HL-60 (cell line): ENCODE measurements at regions not wholly inside any gene's neighbourhood (a gene's known extent, or its start where the extent isn't known, plus 50 kb on each side); places are given as distances from the start of the nearest gene placed in this dataset.

Source experiments
- DNase-seq, 2 experiments: peaks; one replicate each; pipeline ENCODE4 v3.0.0-alpha.2; 2010 to 2020; ENCODE audit warnings: low read depth in 1 of 2, low spot score in 1 of 2
- H3K27ac ChIP-seq: fragments of 250-450 bp; sonication (Bioruptor Pico); replicated peaks from 2 replicates; pipeline ENCODE4 v1.5.1; 2020; ENCODE audit warnings: mild to moderate bottlenecking, moderate library complexity
- H3K27me3 ChIP-seq: fragments of 250-450 bp; sonication (Bioruptor Pico); 2 replicates; pipeline ENCODE4 v1.5.1; 2021; ENCODE audit warnings: mild to moderate bottlenecking, moderate library complexity; ENCODE audit not compliant: insufficient read depth, poor library complexity, severe bottlenecking
- H3K4me3 ChIP-seq: replicated peaks from 2 replicates; pipeline ENCODE4 v1.5.1; 2011; ENCODE audit warnings: mild to moderate bottlenecking, control low read depth, low read length; ENCODE audit not compliant: insufficient read depth
- CTCF ChIP-seq: IDR thresholded peaks from one replicate; pipeline ENCODE4 v1.5.1; 2011; ENCODE audit warnings: low read length, control low read depth, inconsistent platforms; ENCODE audit not compliant: insufficient read depth
- GABPA ChIP-seq: IDR thresholded peaks from 2 replicates; pipeline ENCODE4 v1.6.1; 2012; ENCODE audit warnings: low read depth
- POLR2AphosphoS5 ChIP-seq: IDR thresholded peaks from 2 replicates; pipeline ENCODE4 v1.6.1; 2012; ENCODE audit warnings: low read depth
- SPI1 ChIP-seq: IDR thresholded peaks from 2 replicates; pipeline ENCODE4 v1.6.1; 2012; ENCODE audit warnings: low read depth, mild to moderate bottlenecking, borderline replicate concordance
- TF ChIP-seq, protein P1 (sequence below): IDR thresholded peaks from 2 replicates; pipeline ENCODE4 v1.6.1; 2012; ENCODE audit warnings: low read depth; ENCODE audit not compliant: insufficient replicate concordance

- no peaks in the 10 kb centered on the region for H3K27me3 ChIP-seq
- TF ChIP-seq GABPA, result no peak
- no peak for TF ChIP-seq CTCF
- TF ChIP-seq, protein P1, sequence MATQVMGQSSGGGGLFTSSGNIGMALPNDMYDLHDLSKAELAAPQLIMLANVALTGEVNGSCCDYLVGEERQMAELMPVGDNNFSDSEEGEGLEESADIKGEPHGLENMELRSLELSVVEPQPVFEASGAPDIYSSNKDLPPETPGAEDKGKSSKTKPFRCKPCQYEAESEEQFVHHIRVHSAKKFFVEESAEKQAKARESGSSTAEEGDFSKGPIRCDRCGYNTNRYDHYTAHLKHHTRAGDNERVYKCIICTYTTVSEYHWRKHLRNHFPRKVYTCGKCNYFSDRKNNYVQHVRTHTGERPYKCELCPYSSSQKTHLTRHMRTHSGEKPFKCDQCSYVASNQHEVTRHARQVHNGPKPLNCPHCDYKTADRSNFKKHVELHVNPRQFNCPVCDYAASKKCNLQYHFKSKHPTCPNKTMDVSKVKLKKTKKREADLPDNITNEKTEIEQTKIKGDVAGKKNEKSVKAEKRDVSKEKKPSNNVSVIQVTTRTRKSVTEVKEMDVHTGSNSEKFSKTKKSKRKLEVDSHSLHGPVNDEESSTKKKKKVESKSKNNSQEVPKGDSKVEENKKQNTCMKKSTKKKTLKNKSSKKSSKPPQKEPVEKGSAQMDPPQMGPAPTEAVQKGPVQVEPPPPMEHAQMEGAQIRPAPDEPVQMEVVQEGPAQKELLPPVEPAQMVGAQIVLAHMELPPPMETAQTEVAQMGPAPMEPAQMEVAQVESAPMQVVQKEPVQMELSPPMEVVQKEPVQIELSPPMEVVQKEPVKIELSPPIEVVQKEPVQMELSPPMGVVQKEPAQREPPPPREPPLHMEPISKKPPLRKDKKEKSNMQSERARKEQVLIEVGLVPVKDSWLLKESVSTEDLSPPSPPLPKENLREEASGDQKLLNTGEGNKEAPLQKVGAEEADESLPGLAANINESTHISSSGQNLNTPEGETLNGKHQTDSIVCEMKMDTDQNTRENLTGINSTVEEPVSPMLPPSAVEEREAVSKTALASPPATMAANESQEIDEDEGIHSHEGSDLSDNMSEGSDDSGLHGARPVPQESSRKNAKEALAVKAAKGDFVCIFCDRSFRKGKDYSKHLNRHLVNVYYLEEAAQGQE, result no peak
- TF ChIP-seq POLR2AphosphoS5, result no peak
- no peak for TF ChIP-seq SPI1
- DNase-seq, result no peak
- H3K27ac ChIP-seq, result no peak overlapping the region
- no peak overlapping the region for H3K4me3 ChIP-seq
These were observed 50.4 kb upstream of the DAB2 start for GRCh38 chr5:39475159-39475571.
